Stimulated activated effector memory CD8-positive, alpha-beta T cell treated with anti-CD3 and anti-CD28 coated beads, Interleukin-12 subunit alpha, Interleukin-12 subunit beta, amount 100 ng/mL, for 72 hours (primary cell): ENCODE measurements at regions not wholly inside any gene's neighbourhood (a gene's known extent, or its start where the extent isn't known, plus 50 kb on each side); places are given as distances from the start of the nearest gene placed in this dataset.

Experiments
- ATAC-seq: fragments of 150-1000 bp; cut with Tn5 transposase; 2 replicates; pipeline ENCODE4 v1.10.0; 2021
- DNase-seq, 2 donors: peaks; one replicate each; pipeline ENCODE4 v3.0.0; 2021 to 2022; ENCODE audit warnings: low spot score in 2 of 2
- H3K27ac Mint-ChIP-seq: one replicate; pipeline ENCODE4 v1.8.0; 2022; ENCODE audit warnings: mild to moderate bottlenecking, mixed read lengths
- H3K36me3 Mint-ChIP-seq: one replicate; pipeline ENCODE4 v1.8.0; 2022; ENCODE audit warnings: mild to moderate bottlenecking, mixed read lengths
- H3K4me1 Mint-ChIP-seq: one replicate; pipeline ENCODE4 v1.8.0; 2022; ENCODE audit warnings: mixed read lengths
- H3K4me3 Mint-ChIP-seq: one replicate; pipeline ENCODE4 v1.8.0; 2022; ENCODE audit warnings: mild to moderate bottlenecking, mixed read lengths
- H3K9me3 Mint-ChIP-seq: one replicate; pipeline ENCODE4 v1.8.0; 2022; ENCODE audit warnings: mixed read lengths

DNA sequence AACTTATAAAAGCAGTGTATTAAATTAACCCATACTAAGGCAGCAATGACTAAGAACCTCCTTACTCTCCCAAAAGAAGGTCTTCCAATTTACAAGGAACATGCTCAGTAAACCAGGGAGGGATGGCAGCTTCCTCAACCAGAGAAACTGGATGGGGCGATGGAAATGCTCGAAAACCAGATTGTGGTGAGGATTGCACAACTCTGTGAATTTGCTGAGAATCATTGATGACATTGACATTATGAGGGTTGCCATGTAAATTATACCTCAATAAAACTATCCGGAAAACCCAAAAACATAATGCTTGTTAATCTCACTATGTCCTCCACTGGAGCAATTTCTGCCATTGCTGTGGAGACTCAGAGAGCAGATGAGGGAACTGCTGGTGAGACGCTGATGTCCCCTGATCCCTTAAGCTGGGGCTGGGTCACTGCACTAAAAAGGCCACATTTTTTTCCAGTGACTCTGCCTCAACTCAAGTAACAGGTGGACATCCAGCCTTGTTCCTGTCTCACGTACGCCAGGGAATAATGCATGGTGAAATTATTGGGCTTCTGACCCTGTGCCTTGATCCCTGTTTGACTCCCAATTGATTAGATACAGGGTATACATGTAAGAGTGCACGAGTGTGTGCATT, 288.3 kb downstream of the CYP26B1 start:
- H3K36me3 Mint-ChIP-seq = no peaks in the 10 kb centered on the region
- DNase-seq (no peak), ATAC-seq (no peak)
- H3K27ac Mint-ChIP-seq = no peak overlapping the region
- H3K4me1 Mint-ChIP-seq = no peaks in the 10 kb centered on the region
- H3K4me3 Mint-ChIP-seq = no peak overlapping the region
- no peaks in the 10 kb centered on the region for H3K9me3 Mint-ChIP-seq

DNA sequence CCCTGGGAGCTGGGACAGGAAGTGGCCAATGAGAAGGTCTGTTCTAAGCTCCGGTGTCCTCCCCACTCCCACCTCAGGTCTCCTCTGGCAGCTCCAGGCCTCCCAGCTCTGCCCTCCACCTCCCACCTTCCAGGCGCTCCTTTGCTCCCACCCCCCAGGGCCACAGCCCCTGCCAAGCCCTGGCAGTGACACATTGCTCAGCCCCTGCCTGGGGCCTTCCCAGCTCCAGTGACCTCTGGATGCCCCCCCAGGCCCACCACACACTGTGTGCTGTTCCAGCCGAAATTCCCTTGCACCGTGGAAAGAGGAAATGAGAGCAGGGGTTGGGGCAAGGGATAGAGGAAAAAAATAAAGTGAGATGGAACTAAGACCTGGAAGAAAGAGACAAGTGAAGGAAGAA, 289.6 kb downstream of the CYP26B1 start:
- Mint-ChIP-seq H3K4me3 (no peak overlapping the region), H3K9me3 (no peaks in the 10 kb centered on the region), H3K27ac (no peak overlapping the region), H3K36me3 (no peaks in the 10 kb centered on the region), H3K4me1 (no peaks in the 10 kb centered on the region)
- no peak for DNase-seq
- no peak for ATAC-seq

GRCh38 chr2:71857636-71858035, 290.0 kb downstream of the CYP26B1 start:
- Mint-ChIP-seq H3K27ac (no peak overlapping the region), H3K36me3 (no peaks in the 10 kb centered on the region), H3K4me1 (no peaks in the 10 kb centered on the region), H3K9me3 (no peaks in the 10 kb centered on the region), H3K4me3 (no peak overlapping the region)
- ATAC-seq (no peak), DNase-seq (no peak)

DNA sequence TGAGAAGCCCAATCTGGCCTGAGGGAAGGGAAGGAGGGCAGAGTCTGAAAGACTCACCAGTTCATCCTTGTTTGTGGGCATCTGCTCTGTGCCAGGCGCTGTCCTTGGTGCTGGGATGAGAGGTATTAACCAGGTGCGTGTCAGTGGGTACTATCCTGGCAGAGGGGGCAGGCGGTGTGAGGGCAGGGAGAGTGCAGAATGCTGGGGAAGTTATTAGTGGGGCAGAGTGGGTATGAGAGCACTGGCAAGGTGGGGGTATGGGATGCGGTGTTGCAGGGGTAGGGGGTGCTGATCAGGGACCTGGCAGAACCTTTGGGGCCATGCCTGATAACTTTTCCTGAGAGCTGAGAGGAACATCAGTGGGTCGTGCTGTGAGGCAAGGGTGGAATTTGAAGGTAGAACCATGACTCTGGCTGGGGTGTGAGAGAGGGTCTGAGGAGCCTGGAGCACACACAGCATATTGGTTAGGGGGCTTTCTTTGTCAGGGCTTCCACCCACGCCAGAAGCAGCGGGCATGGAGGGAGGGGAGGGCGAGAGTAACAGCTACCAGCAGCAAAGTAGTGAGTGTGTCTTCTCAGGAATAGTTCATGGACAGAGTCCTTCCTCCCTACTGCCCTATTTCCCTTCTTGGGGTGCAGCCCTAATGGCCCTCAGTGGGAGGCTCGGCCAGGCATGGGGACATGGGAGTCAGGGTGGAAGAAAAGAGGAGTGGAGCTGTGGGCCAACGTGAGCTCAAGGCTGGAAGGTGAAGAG, 290.7 kb downstream of the CYP26B1 start:
- DNase-seq = no peak
- Mint-ChIP-seq H3K36me3 (no peaks in the 10 kb centered on the region), H3K27ac (no peak overlapping the region), H3K4me3 (no peak overlapping the region), H3K9me3 (no peaks in the 10 kb centered on the region), H3K4me1 (no peaks in the 10 kb centered on the region)
- ATAC-seq = no peak

- ATAC-seq (peak; percentile 2), DNase-seq (no peak)
- Mint-ChIP-seq H3K36me3 (no peaks in the 10 kb centered on the region), H3K4me1 (no peaks in the 10 kb centered on the region), H3K4me3 (no peak overlapping the region), H3K9me3 (no peaks in the 10 kb centered on the region), H3K27ac (no peak overlapping the region)
Measured at GRCh38 chr2:71853858-71854257, 293.8 kb downstream of the CYP26B1 start.

- DNase-seq = no peak
- no peak for ATAC-seq
- Mint-ChIP-seq H3K4me3 (no peak overlapping the region), H3K9me3 (no peaks in the 10 kb centered on the region), H3K27ac (no peak overlapping the region), H3K36me3 (no peaks in the 10 kb centered on the region), H3K4me1 (no peaks in the 10 kb centered on the region)
Measured at GRCh38 chr2:71852141-71852711, 295.4 kb downstream of the CYP26B1 start.

DNA sequence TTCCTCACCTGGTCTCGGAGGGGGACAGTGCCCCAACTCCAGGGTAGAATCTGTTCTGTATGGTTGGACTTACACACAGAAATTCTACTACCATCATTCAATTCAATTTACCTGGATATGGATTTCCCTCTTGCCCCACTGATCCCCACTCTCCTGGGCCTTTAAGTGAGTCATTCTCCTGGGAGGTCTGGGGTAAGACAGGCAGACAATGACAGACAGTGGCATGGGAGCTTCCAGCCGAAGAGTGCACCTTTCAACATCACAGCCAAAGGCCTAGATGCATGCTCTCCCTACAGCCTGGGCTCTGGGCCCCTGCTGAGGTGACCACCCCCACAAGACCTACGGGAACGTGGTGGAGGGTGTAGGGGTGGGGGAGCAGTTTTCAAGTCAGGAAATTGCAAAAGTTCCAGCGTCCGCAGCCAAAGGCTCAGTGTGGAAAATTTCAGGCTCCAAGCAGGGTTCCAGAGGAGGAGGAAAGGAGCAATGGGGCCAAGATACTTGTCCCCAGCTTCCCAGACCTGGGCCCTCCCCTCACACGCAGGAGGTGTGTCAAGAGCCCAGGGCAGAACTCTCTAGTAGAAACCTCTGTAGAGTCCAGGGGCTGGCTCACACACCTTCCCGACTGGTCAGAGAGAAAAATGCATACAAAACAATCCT, 296.4 kb downstream of the CYP26B1 start:
- H3K36me3 Mint-ChIP-seq = no peaks in the 10 kb centered on the region
- no peak overlapping the region for H3K4me3 Mint-ChIP-seq
- no peak overlapping the region for H3K27ac Mint-ChIP-seq
- no peak for ATAC-seq
- no peaks in the 10 kb centered on the region for H3K9me3 Mint-ChIP-seq
- no peaks in the 10 kb centered on the region for H3K4me1 Mint-ChIP-seq
- no peak for DNase-seq

DNA sequence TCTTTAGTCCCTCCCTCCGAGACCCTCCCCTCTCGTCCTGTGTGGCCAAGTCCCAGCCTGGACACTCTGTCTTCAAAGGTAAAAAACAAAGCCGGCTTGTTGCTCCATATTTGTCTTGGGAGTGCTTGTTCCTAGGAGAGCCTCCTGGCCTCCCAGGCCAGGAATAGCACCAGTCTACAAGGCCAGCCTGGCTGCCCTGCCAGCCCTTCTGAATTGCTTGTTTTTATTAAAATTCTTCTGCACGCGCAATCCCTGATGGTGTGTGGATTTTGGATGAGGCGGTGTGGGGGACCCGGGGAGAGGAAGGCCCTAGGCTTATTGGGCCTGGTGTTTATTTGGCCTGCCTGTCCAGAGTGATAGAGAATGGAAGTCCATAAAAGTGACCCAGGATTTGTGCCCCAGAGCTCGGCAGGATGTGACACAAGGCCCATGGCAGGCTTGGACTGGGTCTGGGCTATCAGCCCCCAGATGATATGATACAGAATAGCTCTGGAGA, 297.3 kb downstream of the CYP26B1 start:
- no peaks in the 10 kb centered on the region for H3K36me3 Mint-ChIP-seq

DNA sequence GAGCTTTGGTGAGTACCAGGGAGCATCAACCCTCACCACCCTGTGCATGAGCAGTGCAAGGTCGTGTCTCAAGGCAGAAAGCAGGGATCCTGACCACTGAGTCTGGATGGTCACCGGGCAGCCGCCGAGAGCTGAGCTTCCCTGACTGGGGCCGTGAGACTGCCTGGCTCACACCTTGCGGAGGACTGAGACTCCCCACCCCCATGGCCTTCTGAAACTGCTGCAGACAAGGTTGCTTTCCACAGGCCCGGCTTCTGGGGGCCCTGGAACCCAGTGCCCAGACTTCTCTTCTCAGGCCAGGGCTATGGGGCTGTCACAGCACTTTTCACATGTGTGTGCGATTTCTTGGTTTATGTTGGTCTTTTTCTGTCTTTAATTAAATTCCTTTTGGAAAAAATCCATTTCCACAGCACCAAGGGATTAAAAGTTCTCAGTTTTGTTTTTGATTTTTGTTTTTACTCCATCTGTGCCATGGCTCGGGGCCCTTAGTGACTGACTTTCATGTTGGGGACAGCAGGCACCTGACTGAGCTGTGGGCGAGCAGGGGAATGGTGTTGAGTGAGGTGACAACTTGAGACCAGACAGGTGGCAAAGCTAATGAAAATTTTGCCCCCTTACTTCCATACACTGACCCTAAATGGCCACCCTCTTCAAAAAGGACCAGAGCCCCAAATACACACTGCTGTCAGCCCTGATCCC, 297.9 kb downstream of the CYP26B1 start:
- no peak for DNase-seq
- Mint-ChIP-seq H3K4me3 (no peak overlapping the region), H3K4me1 (no peaks in the 10 kb centered on the region), H3K27ac (no peak overlapping the region), H3K9me3 (no peaks in the 10 kb centered on the region), H3K36me3 (no peaks in the 10 kb centered on the region)
- no peak for ATAC-seq

More for the DNA sequence above, 297.3 kb downstream of the CYP26B1 start:
- Mint-ChIP-seq H3K27ac (no peak overlapping the region), H3K4me1 (no peaks in the 10 kb centered on the region), H3K9me3 (no peaks in the 10 kb centered on the region), H3K4me3 (no peak overlapping the region)
- DNase-seq (no peak), ATAC-seq (no peak)

- Mint-ChIP-seq H3K4me1 (no peaks in the 10 kb centered on the region), H3K36me3 (no peaks in the 10 kb centered on the region), H3K9me3 (no peaks in the 10 kb centered on the region), H3K4me3 (no peak overlapping the region), H3K27ac (no peak overlapping the region)
- ATAC-seq (no peak), DNase-seq (no peak)
Measured at GRCh38 chr2:71849111-71849510, 298.6 kb downstream of the CYP26B1 start.

GRCh38 chr2:71846669-71847291, 300.9 kb downstream of the CYP26B1 start:
- H3K4me1 Mint-ChIP-seq = no peaks in the 10 kb centered on the region
- no peaks in the 10 kb centered on the region for H3K36me3 Mint-ChIP-seq
- no peak overlapping the region for H3K4me3 Mint-ChIP-seq
- no peak overlapping the region for H3K27ac Mint-ChIP-seq
- DNase-seq (no peak), ATAC-seq (no peak)
- no peaks in the 10 kb centered on the region for H3K9me3 Mint-ChIP-seq

- no peak for DNase-seq
- no peak overlapping the region for H3K4me3 Mint-ChIP-seq
- no peaks in the 10 kb centered on the region for H3K36me3 Mint-ChIP-seq
- H3K4me1 Mint-ChIP-seq = no peaks in the 10 kb centered on the region
- no peaks in the 10 kb centered on the region for H3K9me3 Mint-ChIP-seq
- no peak overlapping the region for H3K27ac Mint-ChIP-seq
- ATAC-seq = no peak
Measured at GRCh38 chr2:71846072-71846471, 301.6 kb downstream of the CYP26B1 start.

DNA sequence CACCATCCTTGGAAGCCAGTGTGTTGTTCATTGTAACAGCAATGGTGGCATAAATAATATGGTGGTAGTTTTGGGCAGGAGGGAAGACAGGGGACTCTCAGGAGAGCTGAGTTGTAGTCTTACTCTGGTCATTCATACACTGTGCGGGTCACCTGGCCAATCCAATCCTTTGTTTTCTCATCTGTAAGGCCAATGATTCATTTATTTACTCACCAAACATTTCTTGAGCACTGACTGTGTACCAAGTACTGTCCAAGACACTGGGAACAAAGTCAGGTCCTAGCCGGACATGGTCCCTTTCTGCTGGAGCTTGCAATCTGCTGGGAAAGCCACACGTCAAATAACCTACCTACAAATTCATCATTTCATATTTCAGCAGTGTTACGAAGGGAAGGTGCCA, 302.7 kb downstream of the CYP26B1 start:
- DNase-seq = no peak
- Mint-ChIP-seq H3K9me3 (no peaks in the 10 kb centered on the region), H3K36me3 (no peaks in the 10 kb centered on the region), H3K4me1 (no peaks in the 10 kb centered on the region), H3K4me3 (no peak overlapping the region), H3K27ac (no peak overlapping the region)
- ATAC-seq = no peak

DNA sequence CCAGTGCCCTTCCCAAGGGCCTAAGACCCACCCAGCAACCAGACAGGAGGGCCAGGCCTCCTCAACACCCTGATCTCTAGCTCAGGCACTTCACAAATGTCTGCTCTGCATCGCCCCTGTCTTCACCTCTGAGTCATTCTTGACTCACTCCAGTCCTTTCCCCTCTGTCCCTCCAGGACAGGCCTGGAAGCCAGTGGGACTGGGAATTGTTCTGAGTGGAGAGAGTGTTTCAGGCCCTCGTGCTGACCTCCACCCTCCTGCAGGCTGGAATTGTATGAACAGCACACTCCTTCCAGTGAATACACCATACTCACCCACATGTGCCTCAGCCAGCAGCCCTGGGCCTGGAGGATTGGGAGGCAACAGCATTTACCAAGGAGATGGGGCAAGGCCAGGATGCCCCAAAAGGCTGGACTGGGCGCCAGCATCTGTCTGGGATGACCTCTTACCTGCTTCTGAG, 304.2 kb downstream of the CYP26B1 start:
- no peak overlapping the region for H3K27ac Mint-ChIP-seq
- no peaks in the 10 kb centered on the region for H3K36me3 Mint-ChIP-seq
- no peak for ATAC-seq
- DNase-seq = no peak
- H3K9me3 Mint-ChIP-seq = no peaks in the 10 kb centered on the region
- H3K4me1 Mint-ChIP-seq = no peaks in the 10 kb centered on the region
- no peak overlapping the region for H3K4me3 Mint-ChIP-seq

- H3K27ac Mint-ChIP-seq = no peak overlapping the region
- H3K4me1 Mint-ChIP-seq = no peaks in the 10 kb centered on the region
- DNase-seq (no peak), ATAC-seq (no peak)
- no peaks in the 10 kb centered on the region for H3K9me3 Mint-ChIP-seq
- no peak overlapping the region for H3K4me3 Mint-ChIP-seq
- H3K36me3 Mint-ChIP-seq = no peaks in the 10 kb centered on the region
Measured at GRCh38 chr2:71842744-71843143, 304.9 kb downstream of the CYP26B1 start.
